Coronary artery (tissue), 2 donors: ENCODE measurements at regions not wholly inside any gene's neighbourhood (a gene's known extent, or its start where the extent isn't known, plus 50 kb on each side); places are given as distances from the start of the nearest gene placed in this dataset.

Experiments used
- DNase-seq: peaks from one replicate; pipeline ENCODE4 v3.0.0-alpha.2; 2017; ENCODE audit warnings: low spot score
- H3K27ac ChIP-seq, 2 donors: fragments of 200-600 bp; sonication (generic); one replicate each; pipeline ENCODE4 v1.5.1; 2016 to 2019
- H3K4me3 ChIP-seq: fragments of 200-600 bp; sonication (generic); 2 replicates; pipeline ENCODE4 v1.5.1; 2016; ENCODE audit warnings: mild to moderate bottlenecking, moderate library complexity
- CTCF ChIP-seq: fragments of 200-600 bp; sonication (generic); IDR thresholded peaks from one replicate; pipeline ENCODE4 v1.5.1; 2019; ENCODE audit warnings: antibody characterized with exemption

DNA sequence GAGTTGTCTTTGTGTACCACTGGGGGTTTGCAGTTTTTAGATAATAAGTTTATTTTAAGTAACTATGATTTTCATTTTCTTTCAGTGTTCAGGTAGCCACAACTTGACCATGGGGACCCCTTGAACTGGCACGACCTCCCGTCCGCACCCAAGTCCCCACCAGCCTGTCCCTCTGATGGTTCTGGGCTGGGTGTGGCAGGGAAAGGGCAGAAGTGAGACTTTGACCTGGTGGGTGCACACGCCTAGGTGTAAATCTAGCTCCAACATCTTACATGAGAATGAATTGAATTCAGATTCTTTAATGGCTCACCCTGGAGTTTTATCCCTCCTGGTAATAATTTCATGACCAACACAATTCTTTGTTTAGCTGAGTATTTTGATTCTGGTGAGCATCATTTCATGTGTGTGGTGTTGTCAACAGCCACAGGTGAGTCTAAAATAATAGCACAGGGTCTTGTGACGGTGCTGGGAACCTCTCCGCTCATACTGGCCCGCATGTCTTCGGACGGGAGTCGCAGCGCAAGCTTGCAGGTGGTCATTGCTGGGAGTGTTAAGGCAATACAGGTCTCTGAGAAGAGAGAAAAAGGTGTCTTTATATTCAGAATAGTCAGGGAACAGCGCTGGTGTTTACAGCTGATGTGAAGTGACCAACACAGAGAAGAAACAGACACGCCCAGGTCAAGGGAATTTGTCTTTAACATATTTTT, 50.8 kb upstream of the POFUT2 start:
- no peak overlapping the region for H3K4me3 ChIP-seq
- no peak overlapping the region for H3K27ac ChIP-seq
- no peak for TF ChIP-seq CTCF
- no peak for DNase-seq

DNA sequence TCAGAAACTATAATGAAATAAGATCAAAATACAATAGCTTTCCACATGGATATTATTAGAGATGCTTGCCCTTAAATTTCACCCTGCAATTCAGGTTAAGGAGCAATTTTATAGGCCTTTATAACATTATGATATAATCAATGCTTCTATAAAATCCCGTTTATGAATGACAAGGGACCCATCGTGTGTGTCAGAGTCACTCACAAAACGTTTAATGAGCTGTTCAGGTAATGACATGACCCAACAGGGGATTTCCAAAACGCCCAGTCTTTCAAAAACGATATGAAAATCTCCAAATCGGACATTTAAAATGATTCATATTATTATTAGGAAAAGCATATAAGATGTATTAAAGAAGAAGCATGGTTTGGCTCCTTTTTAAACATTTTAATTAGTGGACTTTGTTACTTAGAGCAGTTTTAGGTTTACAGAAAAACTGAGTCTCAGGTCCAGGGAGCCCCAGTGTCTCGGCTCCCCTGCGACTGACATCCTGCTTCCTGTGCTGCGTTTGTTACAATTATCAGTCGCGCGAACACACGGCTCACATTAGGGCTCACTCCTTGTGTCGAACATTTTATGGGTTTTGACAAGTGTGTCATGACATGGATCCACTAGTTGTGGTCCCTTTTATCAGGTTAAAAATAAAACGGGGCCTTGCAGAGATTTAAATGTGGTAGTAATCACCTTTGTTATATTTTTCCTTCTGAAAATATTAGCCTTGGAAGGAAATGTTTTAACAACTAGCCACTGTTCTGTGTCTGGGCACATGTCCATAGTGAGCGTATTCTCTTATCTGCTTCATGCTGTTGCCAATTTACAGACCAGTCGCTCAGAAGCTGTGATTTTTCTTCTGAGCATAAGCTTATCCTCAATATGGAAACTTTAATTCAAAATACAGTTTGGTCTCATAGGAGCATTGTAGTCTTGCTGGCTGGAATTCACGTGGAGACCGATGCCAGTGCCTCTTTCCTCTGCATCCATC, 52.0 kb upstream of the POFUT2 start:
- Histone ChIP-seq H3K27ac (no peak overlapping the region), H3K4me3 (no peak overlapping the region)
- TF ChIP-seq CTCF, result no peak
- no peak for DNase-seq

DNA sequence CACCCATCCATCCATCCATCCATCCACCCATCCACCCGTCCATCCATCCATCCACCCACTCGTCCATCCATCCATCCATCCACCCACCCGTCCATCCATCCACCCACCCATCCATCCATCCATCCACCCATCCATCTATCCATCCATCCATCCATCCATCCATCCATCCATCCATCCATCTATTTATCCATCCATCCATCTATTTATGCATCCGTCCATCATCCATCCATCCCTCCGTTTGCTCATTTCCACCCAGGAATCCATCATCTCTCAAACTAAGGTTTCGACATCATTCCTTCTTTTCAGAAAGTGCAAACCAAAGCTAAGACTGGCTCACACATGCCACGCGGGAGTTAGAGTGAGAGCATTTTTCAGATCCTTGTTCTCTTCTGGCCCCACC, 52.8 kb upstream of the POFUT2 start:
- no peak for TF ChIP-seq CTCF
- no peak for DNase-seq
- H3K27ac ChIP-seq, result no peak overlapping the region
- H3K4me3 ChIP-seq, result no peak overlapping the region

DNA sequence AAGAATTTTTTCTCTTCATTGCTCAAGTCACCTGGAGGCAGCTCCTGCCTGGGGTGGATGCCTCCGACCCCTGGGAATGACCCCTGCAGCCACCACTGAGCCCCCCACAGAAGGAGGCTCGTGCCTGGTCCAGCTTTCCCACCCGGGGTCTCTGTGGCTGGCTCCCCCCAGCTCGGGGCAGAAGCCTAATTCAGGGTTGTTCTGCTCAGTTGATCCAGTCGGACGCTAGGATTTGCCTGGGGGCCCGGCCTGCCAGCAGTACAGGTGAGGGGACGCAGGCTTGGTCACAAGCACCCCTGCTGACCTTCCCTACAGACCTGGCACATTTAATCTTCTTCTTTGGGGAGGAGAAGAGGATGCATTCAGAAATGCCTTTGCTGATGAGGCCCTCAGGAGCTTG, 53.6 kb upstream of the POFUT2 start:
- no peak for DNase-seq
- TF ChIP-seq CTCF, result no peak
- Histone ChIP-seq H3K4me3 (no peak overlapping the region), H3K27ac (no peak overlapping the region)

GRCh38 chr21:45341779-45342178, 54.1 kb upstream of the POFUT2 start:
- no peak for DNase-seq
- TF ChIP-seq CTCF, result no peak
- Histone ChIP-seq H3K4me3 (no peak overlapping the region), H3K27ac (no peak overlapping the region)

DNA sequence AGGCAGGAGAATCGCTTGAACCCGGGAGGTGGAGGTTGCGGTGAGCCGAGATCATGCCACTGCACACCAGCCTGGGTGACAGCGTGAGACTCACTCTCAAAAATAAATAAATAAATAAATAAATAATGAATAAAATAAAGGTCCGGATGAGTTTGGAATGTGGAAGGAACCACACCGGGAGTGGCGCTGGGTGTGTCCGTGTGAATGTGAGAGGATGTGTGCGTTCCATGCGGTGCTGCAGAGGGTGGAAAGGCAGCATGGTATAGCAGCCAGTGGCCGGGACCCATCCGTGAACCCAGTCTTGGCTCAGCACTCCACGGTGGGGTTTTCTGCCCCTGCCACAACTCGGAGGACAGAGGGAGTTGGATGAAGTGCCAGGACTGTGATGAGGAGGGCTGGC, 56.2 kb upstream of the POFUT2 start:
- H3K27ac ChIP-seq, result no peak overlapping the region
- no peak for DNase-seq
- TF ChIP-seq CTCF, result no peak
- H3K4me3 ChIP-seq, result no peak overlapping the region

GRCh38 chr21:45344576-45344975, 56.9 kb upstream of the POFUT2 start:
- no peak overlapping the region for H3K27ac ChIP-seq
- DNase-seq, result no peak

More at GRCh38 chr21:45344576-45344975, 56.9 kb upstream of the POFUT2 start:
- no peak overlapping the region for H3K4me3 ChIP-seq
- no peak for TF ChIP-seq CTCF
